Lung (tissue), 11 donors: ENCODE measurements at regions not wholly inside any gene's neighbourhood (a gene's known extent, or its start where the extent isn't known, plus 50 kb on each side); places are given as distances from the start of the nearest gene placed in this dataset.

Source experiments
- ATAC-seq: fragments of 200-7000 bp; cut with Tn5 transposase; one replicate; pipeline ENCODE4 v1.9.1; 2020; ENCODE audit warnings: moderate number of reproducible peaks; ENCODE audit not compliant: insufficient read depth, low FRiP score
- DNase-seq, 3 donors: peaks; one replicate each; pipeline ENCODE4 v3.0.0-alpha.2; 2013 to 2017
- H3K27ac ChIP-seq, 2 donors: one replicate each; pipeline ENCODE4 v1.5.1; 2013; ENCODE audit warnings: mild to moderate bottlenecking in 2 of 2, moderate library complexity in 2 of 2, control low read depth in 1 of 2, inconsistent platforms in 1 of 2, low read depth in 1 of 2, low read length in 1 of 2
- H3K27me3 ChIP-seq, 3 donors: one replicate each; pipeline ENCODE4 v1.5.1; 2013; ENCODE audit warnings: low read length in 2 of 3; ENCODE audit not compliant: control insufficient read depth in 3 of 3, insufficient read depth in 3 of 3
- H3K36me3 ChIP-seq, 4 donors: one replicate each; pipeline ENCODE4 v1.5.1; 2013; ENCODE audit warnings: low read length in 4 of 4, mild to moderate bottlenecking in 1 of 4, moderate library complexity in 1 of 4; ENCODE audit not compliant: control insufficient read depth in 4 of 4, insufficient read depth in 4 of 4
- H3K4me1 ChIP-seq, 5 donors: one replicate each; pipeline ENCODE4 v1.5.1; 2013; ENCODE audit warnings: low read length in 5 of 5, mild to moderate bottlenecking in 2 of 5, moderate library complexity in 1 of 5; ENCODE audit not compliant: control insufficient read depth in 5 of 5, insufficient read depth in 5 of 5
- H3K4me3 ChIP-seq: one replicate; pipeline ENCODE4 v1.5.1; 2013; ENCODE audit warnings: mild to moderate bottlenecking, control low read depth, moderate library complexity
- H3K9ac ChIP-seq, 2 donors: one replicate each; pipeline ENCODE4 v1.5.1; 2013; ENCODE audit warnings: low read length in 2 of 2, control low read depth in 1 of 2; ENCODE audit not compliant: insufficient read depth in 1 of 2
- H3K9me3 ChIP-seq, 4 donors: one replicate each; pipeline ENCODE4 v1.5.1; 2013; ENCODE audit warnings: low read length in 3 of 4, mild to moderate bottlenecking in 1 of 4, moderate library complexity in 1 of 4; ENCODE audit not compliant: control insufficient read depth in 4 of 4, insufficient read depth in 3 of 4
- CTCF ChIP-seq: IDR thresholded peaks from 2 replicates; pipeline ENCODE4 v1.5.1; 2012; ENCODE audit warnings: mild to moderate bottlenecking; ENCODE audit errors: control extremely low read depth, extremely low read depth
- WGBS, 2 donors: extraction: QIAGEN DNeasy Blood & Tissue Kit; methylation state at CpG; one replicate each; pipeline ENCODE4 v1.1.7; 2013; 5-methylcytosine and 5-hydroxymethylcytosine counted together
- donor health status: control.
- donor health status: control.
- donor health status: Bipolar disorder and iron deficiency.
- donor health status: healthy.
- donor health status: DM: yes; HTN: yes; CAD: no.

GRCh38 chr2:2856723-2857415 lies 520.7 kb downstream of the EIPR1 start:
- Histone ChIP-seq H3K9ac (no peak overlapping the region), H3K9me3 (peaks cover 0 to 4% (median 0%) of the 10 kb centered on the region in 4 donors), H3K4me3 (no peak overlapping the region), H3K4me1 (peaks cover 0 to 3% (median 0%) of the 10 kb centered on the region in 5 donors), H3K27ac (no peak overlapping the region), H3K36me3 (no peaks in the 10 kb centered on the region), H3K27me3 (no peaks in the 10 kb centered on the region)
- WGBS, 2 donors = 81 to 92% methylated on average over 3 of the region's 3 CpGs
- no peak for DNase-seq
- ATAC-seq = no peak
- no peak for TF ChIP-seq CTCF

- Histone ChIP-seq H3K27me3 (no peaks in the 10 kb centered on the region), H3K9ac (no peak overlapping the region), H3K27ac (no peak overlapping the region), H3K4me3 (no peak overlapping the region), H3K36me3 (no peaks in the 10 kb centered on the region), H3K9me3 (peaks cover 0 to 4% (median 0%) of the 10 kb centered on the region in 4 donors), H3K4me1 (peaks cover 0 to 3% (median 0%) of the 10 kb centered on the region in 5 donors)
- no peak for TF ChIP-seq CTCF
- WGBS, 2 donors = 84 to 87% methylated on average over 5 of the region's 5 CpGs
- ATAC-seq = no peak
- no peak for DNase-seq
Measured at GRCh38 chr2:2855297-2855696, 522.3 kb downstream of the EIPR1 start.

- H3K9ac ChIP-seq = no peak overlapping the region
- H3K36me3 ChIP-seq = no peaks in the 10 kb centered on the region
- DNase-seq (no peak), ATAC-seq (no peak)
- H3K4me3 ChIP-seq = no peak overlapping the region
- 70 to 71% methylated on average over 2 of the region's 2 CpGs for WGBS, 2 donors
- peaks cover 0 to 1% (median 0%) of the 10 kb centered on the region in 4 donors for H3K9me3 ChIP-seq
- no peak for TF ChIP-seq CTCF
- H3K4me1 ChIP-seq = peaks cover 0 to 3% (median 0%) of the 10 kb centered on the region in 5 donors
- no peaks in the 10 kb centered on the region for H3K27me3 ChIP-seq
- no peak overlapping the region for H3K27ac ChIP-seq
Measured at GRCh38 chr2:2853346-2853745, 522.3 kb upstream of the MYT1L start.
